Trophoblast cell (in vitro differentiated cells and primary cell): ENCODE measurements at regions not wholly inside any gene's neighbourhood (a gene's known extent, or its start where the extent isn't known, plus 50 kb on each side); places are given as distances from the start of the nearest gene placed in this dataset.

Experiments
- DNase-seq, 2 donors: peaks; one replicate each; pipeline ENCODE4 v3.0.0-alpha.2; 2016
- H2AFZ ChIP-seq: 2 replicates; pipeline ENCODE4 v1.6.1; 2013; ENCODE audit warnings: low read length, moderate library complexity, mild to moderate bottlenecking; ENCODE audit not compliant: insufficient read depth, poor library complexity
- H2AK5ac ChIP-seq: 2 replicates; pipeline ENCODE4 v1.6.1; 2013; ENCODE audit warnings: mild to moderate bottlenecking, low read length
- H2BK120ac ChIP-seq: 2 replicates; pipeline ENCODE4 v1.6.1; 2013; ENCODE audit warnings: low read length, mild to moderate bottlenecking, moderate library complexity; ENCODE audit not compliant: insufficient read depth, poor library complexity
- H2BK12ac ChIP-seq: 2 replicates; pipeline ENCODE4 v1.6.1; 2013; ENCODE audit warnings: mild to moderate bottlenecking, low read length, moderate library complexity
- H2BK5ac ChIP-seq: 2 replicates; pipeline ENCODE4 v1.6.1; 2013; ENCODE audit warnings: low read length, low read depth, moderate library complexity, mild to moderate bottlenecking; ENCODE audit not compliant: poor library complexity
- H3K14ac ChIP-seq: 2 replicates; pipeline ENCODE4 v1.6.1; 2013; ENCODE audit warnings: mild to moderate bottlenecking, low read length
- H3K18ac ChIP-seq: 2 replicates; pipeline ENCODE4 v1.6.1; 2013; ENCODE audit warnings: mild to moderate bottlenecking, low read length
- H3K23ac ChIP-seq: 2 replicates; pipeline ENCODE4 v1.6.1; 2013; ENCODE audit warnings: low read length
- H3K27ac ChIP-seq: 2 replicates; pipeline ENCODE4 v1.5.1; 2013; ENCODE audit warnings: low read depth, mild to moderate bottlenecking, inconsistent platforms, low read length, moderate library complexity
- H3K27me3 ChIP-seq: 2 replicates; pipeline ENCODE4 v1.6.1; 2013; ENCODE audit warnings: inconsistent platforms, mild to moderate bottlenecking, low read length, moderate library complexity; ENCODE audit not compliant: insufficient read depth
- H3K36me3 ChIP-seq, 2 experiments: 1 replicate in 1 of 2; 2 replicates in 1 of 2; pipeline ENCODE4 v1.6.1; 2013; ENCODE audit warnings: low read length in 2 of 2, mild to moderate bottlenecking in 2 of 2, moderate library complexity in 1 of 2; ENCODE audit not compliant: insufficient read depth in 2 of 2, control insufficient read depth in 1 of 2
- H3K4ac ChIP-seq: 2 replicates; pipeline ENCODE4 v1.6.1; 2013; ENCODE audit warnings: low read depth, mild to moderate bottlenecking, low read length, moderate library complexity
- H3K4me1 ChIP-seq, 2 experiments: 1 replicate in 1 of 2; 2 replicates in 1 of 2; pipeline ENCODE4 v1.6.1; 2013; ENCODE audit warnings: low read length in 2 of 2, mild to moderate bottlenecking in 2 of 2, moderate library complexity in 1 of 2; ENCODE audit not compliant: insufficient read depth in 2 of 2, control insufficient read depth in 1 of 2
- H3K4me2 ChIP-seq: 2 replicates; pipeline ENCODE4 v1.6.1; 2013; ENCODE audit warnings: inconsistent platforms, mild to moderate bottlenecking, low read length, moderate library complexity
- H3K4me3 ChIP-seq: 2 replicates; pipeline ENCODE4 v1.5.1; 2013; ENCODE audit warnings: mild to moderate bottlenecking, low read depth, low read length, inconsistent platforms
- H3K79me1 ChIP-seq: one replicate; pipeline ENCODE4 v1.6.1; 2013; ENCODE audit warnings: low read length
- H3K79me2 ChIP-seq: 2 replicates; pipeline ENCODE4 v1.6.1; 2013; ENCODE audit warnings: low read length, mild to moderate bottlenecking; ENCODE audit not compliant: control insufficient read depth, insufficient read depth, poor library complexity
- H3K9ac ChIP-seq: 2 replicates; pipeline ENCODE4 v1.6.1; 2013; ENCODE audit warnings: mild to moderate bottlenecking, low read length
- H3K9me3 ChIP-seq: 2 replicates; pipeline ENCODE4 v1.6.1; 2013; ENCODE audit warnings: low read depth, mild to moderate bottlenecking, control low read depth, inconsistent platforms, low read length; ENCODE audit not compliant: insufficient read depth
- H4K12ac ChIP-seq: 2 replicates; pipeline ENCODE4 v1.6.1; 2013; ENCODE audit warnings: low read depth, mild to moderate bottlenecking, low read length, moderate library complexity
- H4K8ac ChIP-seq: 2 replicates; pipeline ENCODE4 v1.6.1; 2013; ENCODE audit warnings: low read depth, mild to moderate bottlenecking, low read length, moderate library complexity
- H4K91ac ChIP-seq: one replicate; pipeline ENCODE4 v1.6.1; 2013; ENCODE audit warnings: low read depth, mild to moderate bottlenecking, low read length, moderate library complexity
- WGBS: extraction: QIAGEN DNeasy Blood & Tissue Kit; methylation state at CpG from one replicate; pipeline ENCODE4 v1.1.7; 2013; ENCODE audit warnings: missing lambda C conversion rate; ENCODE audit not compliant: insufficient read length, insufficient coverage; ENCODE audit errors: extremely low coverage; 5-methylcytosine and 5-hydroxymethylcytosine counted together

- Histone ChIP-seq H4K91ac (no peak overlapping the region), H3K36me3 (no peaks in the 10 kb centered on the region), H3K4me3 (no peak overlapping the region), H2BK5ac (no peak overlapping the region), H3K79me1 (no peaks in the 10 kb centered on the region), H3K9me3 (no peaks in the 10 kb centered on the region), H3K4ac (no peak overlapping the region), H2AK5ac (no peak overlapping the region), H4K8ac (no peak overlapping the region), H2BK120ac (no peak overlapping the region), H3K23ac (no peak overlapping the region), H2BK12ac (no peak overlapping the region), H3K9ac (no peak overlapping the region), H3K27me3 (no peaks in the 10 kb centered on the region), H3K4me1 (no peaks in the 10 kb centered on the region), H3K18ac (no peak overlapping the region), H2AFZ (no peak overlapping the region), H4K12ac (no peak overlapping the region), H3K14ac (no peak overlapping the region), H3K4me2 (no peak overlapping the region), H3K27ac (no peak overlapping the region), H3K79me2 (no peaks in the 10 kb centered on the region)
- WGBS = no CpG with 5 or more reads among the region's 1 CpG
- no peak for DNase-seq
Measured at GRCh38 chr13:84737661-84738060, 855.4 kb upstream of the SLITRK1 start.

GRCh38 chr13:84730376-84730775 is 848.1 kb upstream of the SLITRK1 start:
- Histone ChIP-seq H3K79me1 (no peaks in the 10 kb centered on the region), H2BK12ac (no peak overlapping the region), H2AFZ (no peak overlapping the region), H3K79me2 (no peaks in the 10 kb centered on the region), H3K36me3 (no peaks in the 10 kb centered on the region), H4K12ac (no peak overlapping the region), H3K9me3 (no peaks in the 10 kb centered on the region), H3K27ac (no peak overlapping the region), H2BK120ac (no peak overlapping the region), H4K91ac (no peak overlapping the region), H2BK5ac (no peak overlapping the region), H3K18ac (no peak overlapping the region), H3K4ac (no peak overlapping the region), H2AK5ac (no peak overlapping the region), H3K4me2 (no peak overlapping the region), H3K9ac (no peak overlapping the region), H3K14ac (no peak overlapping the region), H3K27me3 (no peaks in the 10 kb centered on the region), H3K4me1 (no peaks in the 10 kb centered on the region), H3K23ac (no peak overlapping the region), H4K8ac (no peak overlapping the region), H3K4me3 (no peak overlapping the region)
- no peak for DNase-seq
- WGBS = no CpG with 5 or more reads among the region's 2 CpGs

- no peak overlapping the region for H3K23ac ChIP-seq
- H3K9ac ChIP-seq = no peak overlapping the region
- H3K79me1 ChIP-seq = no peaks in the 10 kb centered on the region
- H3K4me3 ChIP-seq = no peak overlapping the region
- H3K36me3 ChIP-seq = no peaks in the 10 kb centered on the region
- no peak overlapping the region for H2AFZ ChIP-seq
- no peak overlapping the region for H3K4me2 ChIP-seq
- no peak for DNase-seq
- no peak overlapping the region for H2BK120ac ChIP-seq
- no peaks in the 10 kb centered on the region for H3K79me2 ChIP-seq
- no peak overlapping the region for H2AK5ac ChIP-seq
- no peak overlapping the region for H2BK5ac ChIP-seq
- no peak overlapping the region for H4K12ac ChIP-seq
- H3K4me1 ChIP-seq = no peaks in the 10 kb centered on the region
- no peak overlapping the region for H4K91ac ChIP-seq
- no peak overlapping the region for H3K18ac ChIP-seq
- H3K4ac ChIP-seq = no peak overlapping the region
- no peaks in the 10 kb centered on the region for H3K27me3 ChIP-seq
- H3K9me3 ChIP-seq = no peaks in the 10 kb centered on the region
- H3K14ac ChIP-seq = no peak overlapping the region
- WGBS = no CpG with 5 or more reads among the region's 2 CpGs
- H4K8ac ChIP-seq = no peak overlapping the region
- H3K27ac ChIP-seq = no peak overlapping the region
- H2BK12ac ChIP-seq = no peak overlapping the region
Measured at GRCh38 chr13:84705982-84706710, 823.9 kb upstream of the SLITRK1 start.

- Histone ChIP-seq H3K36me3 (no peaks in the 10 kb centered on the region), H3K9ac (no peak overlapping the region), H4K8ac (no peak overlapping the region), H2BK12ac (no peak overlapping the region), H3K79me2 (no peaks in the 10 kb centered on the region), H3K27ac (no peak overlapping the region), H3K79me1 (no peaks in the 10 kb centered on the region), H3K4me2 (no peak overlapping the region), H3K27me3 (no peaks in the 10 kb centered on the region), H3K4ac (no peak overlapping the region), H3K14ac (no peak overlapping the region), H2AFZ (no peak overlapping the region), H3K9me3 (no peaks in the 10 kb centered on the region), H2BK120ac (no peak overlapping the region), H3K18ac (no peak overlapping the region), H4K91ac (no peak overlapping the region), H4K12ac (no peak overlapping the region), H2BK5ac (no peak overlapping the region), H3K23ac (no peak overlapping the region), H3K4me3 (no peak overlapping the region), H3K4me1 (no peaks in the 10 kb centered on the region), H2AK5ac (no peak overlapping the region)
- WGBS = no CpG with 5 or more reads among the region's 11 CpGs
- no peak for DNase-seq
Measured at GRCh38 chr13:84702174-84702573, 819.9 kb upstream of the SLITRK1 start.
